Colonic mucosa (tissue), 4 donors: ENCODE measurements at regions not wholly inside any gene's neighbourhood (a gene's known extent, or its start where the extent isn't known, plus 50 kb on each side); places are given as distances from the start of the nearest gene placed in this dataset.

Experiments used
- DNase-seq: peaks from one replicate; pipeline ENCODE4 v3.0.0-alpha.2; 2020
- H3K27ac ChIP-seq: fragments of 200-600 bp; one replicate; pipeline ENCODE4 v1.8.0; 2021
- H3K27me3 ChIP-seq: fragments of 200-600 bp; one replicate; pipeline ENCODE4 v1.8.0; 2021
- H3K36me3 ChIP-seq: fragments of 200-600 bp; one replicate; pipeline ENCODE4 v1.8.0; 2021
- H3K4me1 ChIP-seq: fragments of 200-600 bp; one replicate; pipeline ENCODE4 v1.8.0; 2021; ENCODE audit warnings: mild to moderate bottlenecking
- H3K4me3 ChIP-seq: fragments of 200-600 bp; one replicate; pipeline ENCODE4 v1.8.0; 2021
- H3K9ac ChIP-seq, 2 donors: one replicate each; pipeline ENCODE4 v1.7.0; 2013; ENCODE audit warnings: control low read depth in 2 of 2, low read depth in 2 of 2, low read length in 2 of 2
- H3K9me3 ChIP-seq: fragments of 200-600 bp; one replicate; pipeline ENCODE4 v1.8.0; 2021
- intact Hi-C: fragments of 100-400 bp; cut with DNase I; formaldehyde crosslinking; loops from one replicate; pipeline ENCODE4 v1.14.1; 2022
- TF ChIP-seq, protein P1 (sequence below): fragments of 200-600 bp; IDR thresholded peaks from one replicate; pipeline ENCODE4 v1.8.0; 2022; ENCODE audit warnings: antibody characterized with exemption, mild to moderate bottlenecking
- donor health status: healthy.
- donor health status: DM: no; HTN: no; CAD: no.
- donor health status: DM: no; HTN: no; CAD: no.

DNA sequence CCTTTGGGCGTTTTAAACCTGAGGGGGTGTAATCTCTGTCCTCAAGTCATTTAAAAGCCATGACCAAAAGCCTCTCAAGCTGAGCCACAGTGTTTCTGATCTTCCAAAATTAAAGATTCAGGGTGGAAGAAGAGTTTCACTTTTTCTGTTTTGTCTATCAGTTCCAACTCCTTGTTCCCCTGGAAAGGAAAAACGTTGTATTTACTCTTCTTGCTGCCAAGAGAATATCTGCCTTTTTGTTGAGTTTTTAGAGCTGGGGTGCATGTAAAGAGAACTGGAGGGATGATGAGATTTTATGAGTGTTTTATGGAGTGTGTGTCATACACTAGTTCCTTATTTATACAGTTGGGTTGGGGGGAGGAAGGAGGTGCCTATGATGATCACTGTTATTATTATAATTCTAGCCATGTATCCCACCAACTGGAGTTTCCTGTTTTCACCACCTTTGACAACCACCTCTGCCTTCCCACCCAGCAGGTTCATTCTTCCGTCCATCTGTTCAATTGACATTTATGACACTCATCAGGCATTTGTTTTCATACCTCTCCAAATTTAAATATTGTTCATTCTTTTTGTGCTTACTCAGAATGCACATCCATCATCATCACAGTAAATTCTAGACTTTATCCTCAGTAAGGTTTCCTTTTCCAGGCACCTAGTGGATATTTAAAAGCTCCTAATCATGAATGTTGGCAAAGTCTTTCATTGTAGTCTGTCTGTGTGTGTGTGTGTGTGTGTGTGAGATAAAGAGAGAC lies 97.9 kb upstream of the MPDZ start:
- intact Hi-C loops: no loop called here
- no peak for DNase-seq
- H3K27me3 ChIP-seq: no peaks in the 10 kb centered on the region
- no peaks in the 10 kb centered on the region for H3K4me1 ChIP-seq
- H3K27ac ChIP-seq: no peak overlapping the region
- H3K4me3 ChIP-seq: no peak overlapping the region
- H3K36me3 ChIP-seq: no peaks in the 10 kb centered on the region
- no peak overlapping the region for H3K9ac ChIP-seq
- no peaks in the 10 kb centered on the region for H3K9me3 ChIP-seq
- TF ChIP-seq, protein P1, sequence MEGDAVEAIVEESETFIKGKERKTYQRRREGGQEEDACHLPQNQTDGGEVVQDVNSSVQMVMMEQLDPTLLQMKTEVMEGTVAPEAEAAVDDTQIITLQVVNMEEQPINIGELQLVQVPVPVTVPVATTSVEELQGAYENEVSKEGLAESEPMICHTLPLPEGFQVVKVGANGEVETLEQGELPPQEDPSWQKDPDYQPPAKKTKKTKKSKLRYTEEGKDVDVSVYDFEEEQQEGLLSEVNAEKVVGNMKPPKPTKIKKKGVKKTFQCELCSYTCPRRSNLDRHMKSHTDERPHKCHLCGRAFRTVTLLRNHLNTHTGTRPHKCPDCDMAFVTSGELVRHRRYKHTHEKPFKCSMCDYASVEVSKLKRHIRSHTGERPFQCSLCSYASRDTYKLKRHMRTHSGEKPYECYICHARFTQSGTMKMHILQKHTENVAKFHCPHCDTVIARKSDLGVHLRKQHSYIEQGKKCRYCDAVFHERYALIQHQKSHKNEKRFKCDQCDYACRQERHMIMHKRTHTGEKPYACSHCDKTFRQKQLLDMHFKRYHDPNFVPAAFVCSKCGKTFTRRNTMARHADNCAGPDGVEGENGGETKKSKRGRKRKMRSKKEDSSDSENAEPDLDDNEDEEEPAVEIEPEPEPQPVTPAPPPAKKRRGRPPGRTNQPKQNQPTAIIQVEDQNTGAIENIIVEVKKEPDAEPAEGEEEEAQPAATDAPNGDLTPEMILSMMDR: no peak

- TF ChIP-seq, protein P1: no peak
- no peaks in the 10 kb centered on the region for H3K36me3 ChIP-seq
- no peaks in the 10 kb centered on the region for H3K4me1 ChIP-seq
- H3K9ac ChIP-seq: no peak overlapping the region
- no peaks in the 10 kb centered on the region for H3K9me3 ChIP-seq
- H3K4me3 ChIP-seq: no peak overlapping the region
- no peak overlapping the region for H3K27ac ChIP-seq
- intact Hi-C loops: no loop called here
- no peak for DNase-seq
- no peaks in the 10 kb centered on the region for H3K27me3 ChIP-seq
Observed at GRCh38 chr9:13372510-13372909, 93.0 kb upstream of the MPDZ start.

GRCh38 chr9:13369431-13369830 lies 89.9 kb upstream of the MPDZ start:
- Histone ChIP-seq H3K4me3 (no peak overlapping the region), H3K27ac (no peak overlapping the region), H3K4me1 (no peaks in the 10 kb centered on the region), H3K27me3 (no peaks in the 10 kb centered on the region), H3K36me3 (no peaks in the 10 kb centered on the region), H3K9ac (no peak overlapping the region), H3K9me3 (no peaks in the 10 kb centered on the region)
- DNase-seq: no peak
- TF ChIP-seq, protein P1: no peak
- intact Hi-C loops: no loop called here

DNA sequence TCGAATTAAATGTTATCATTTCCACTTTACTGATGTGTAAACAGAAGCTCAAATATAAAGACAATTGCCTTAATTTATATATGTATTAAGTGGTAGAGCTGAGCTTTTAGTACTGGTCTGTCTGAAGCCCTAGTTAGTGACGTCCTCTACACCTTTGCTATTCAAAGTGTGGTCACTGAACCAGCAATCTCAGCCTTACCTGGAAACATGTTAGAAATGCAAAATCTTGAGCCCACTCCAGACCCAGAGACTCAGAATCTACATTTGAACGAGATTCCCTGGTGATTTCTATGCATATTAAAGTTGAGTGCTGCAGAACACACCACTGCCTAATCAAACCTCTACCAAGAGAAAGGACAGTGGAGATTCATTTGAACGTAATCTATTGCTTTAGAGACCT lies 88.3 kb upstream of the MPDZ start:
- intact Hi-C loops: no loop called here

GRCh38 chr9:13364271-13365000 lies 84.9 kb upstream of the MPDZ start:
- Histone ChIP-seq H3K27ac (no peak overlapping the region), H3K4me3 (no peak overlapping the region), H3K4me1 (no peaks in the 10 kb centered on the region), H3K27me3 (no peaks in the 10 kb centered on the region), H3K36me3 (no peaks in the 10 kb centered on the region), H3K9ac (no peak overlapping the region), H3K9me3 (no peaks in the 10 kb centered on the region)
- DNase-seq: no peak
- intact Hi-C loops: no loop called here
- TF ChIP-seq, protein P1: no peak

More for the DNA sequence above, 88.3 kb upstream of the MPDZ start:
- Histone ChIP-seq H3K9ac (no peak overlapping the region), H3K4me1 (no peaks in the 10 kb centered on the region), H3K36me3 (no peaks in the 10 kb centered on the region), H3K27me3 (no peaks in the 10 kb centered on the region), H3K27ac (no peak overlapping the region), H3K4me3 (no peak overlapping the region), H3K9me3 (no peaks in the 10 kb centered on the region)
- no peak for DNase-seq
- TF ChIP-seq, protein P1: no peak
